WERI-Rb-1 (cell line): ENCODE measurements at regions not wholly inside any gene's neighbourhood (a gene's known extent, or its start where the extent isn't known, plus 50 kb on each side); places are given as distances from the start of the nearest gene placed in this dataset.

Experiments used
- DNase-seq: peaks from one replicate; pipeline ENCODE4 v3.0.0-alpha.2; 2020
- H3K27ac ChIP-seq: fragments of 250-450 bp; sonication (Bioruptor Pico); 2 replicates; pipeline ENCODE4 v1.5.1; 2020; ENCODE audit warnings: mild to moderate bottlenecking, moderate library complexity
- H3K27me3 ChIP-seq: fragments of 250-450 bp; sonication (Bioruptor Pico); 2 replicates; pipeline ENCODE4 v1.5.1; 2021; ENCODE audit warnings: mild to moderate bottlenecking, low read depth, moderate library complexity; ENCODE audit not compliant: insufficient read depth, severe bottlenecking
- H3K36me3 ChIP-seq: fragments of 250-450 bp; sonication (Bioruptor Pico); 2 replicates; pipeline ENCODE4 v1.5.1; 2020; ENCODE audit warnings: mild to moderate bottlenecking, moderate library complexity
- H3K4me3 ChIP-seq: 2 replicates; pipeline ENCODE4 v1.5.1; 2011; ENCODE audit warnings: low read depth, mild to moderate bottlenecking, control low read depth, low read length
- H3K9me3 ChIP-seq: fragments of 250-450 bp; sonication (Bioruptor Pico); 2 replicates; pipeline ENCODE4 v1.5.1; 2021; ENCODE audit warnings: mild to moderate bottlenecking, moderate library complexity; ENCODE audit not compliant: severe bottlenecking
- CTCF ChIP-seq: IDR thresholded peaks from 2 replicates; pipeline ENCODE4 v1.5.1; 2011; ENCODE audit warnings: low read depth, mild to moderate bottlenecking, control low read depth, inconsistent platforms, low read length

GRCh38 chr12:65556676-65557437 is 267.4 kb upstream of the HMGA2 start:
- DNase-seq, result peak; percentile 87
- TF ChIP-seq CTCF, result peak; percentile 83
- Histone ChIP-seq H3K4me3 (no peak overlapping the region), H3K27me3 (no peaks in the 10 kb centered on the region), H3K9me3 (peaks cover 12% of the 10 kb centered on the region), H3K27ac (peak overlapping the region; percentile 52), H3K36me3 (peaks cover 9% of the 10 kb centered on the region)

DNA sequence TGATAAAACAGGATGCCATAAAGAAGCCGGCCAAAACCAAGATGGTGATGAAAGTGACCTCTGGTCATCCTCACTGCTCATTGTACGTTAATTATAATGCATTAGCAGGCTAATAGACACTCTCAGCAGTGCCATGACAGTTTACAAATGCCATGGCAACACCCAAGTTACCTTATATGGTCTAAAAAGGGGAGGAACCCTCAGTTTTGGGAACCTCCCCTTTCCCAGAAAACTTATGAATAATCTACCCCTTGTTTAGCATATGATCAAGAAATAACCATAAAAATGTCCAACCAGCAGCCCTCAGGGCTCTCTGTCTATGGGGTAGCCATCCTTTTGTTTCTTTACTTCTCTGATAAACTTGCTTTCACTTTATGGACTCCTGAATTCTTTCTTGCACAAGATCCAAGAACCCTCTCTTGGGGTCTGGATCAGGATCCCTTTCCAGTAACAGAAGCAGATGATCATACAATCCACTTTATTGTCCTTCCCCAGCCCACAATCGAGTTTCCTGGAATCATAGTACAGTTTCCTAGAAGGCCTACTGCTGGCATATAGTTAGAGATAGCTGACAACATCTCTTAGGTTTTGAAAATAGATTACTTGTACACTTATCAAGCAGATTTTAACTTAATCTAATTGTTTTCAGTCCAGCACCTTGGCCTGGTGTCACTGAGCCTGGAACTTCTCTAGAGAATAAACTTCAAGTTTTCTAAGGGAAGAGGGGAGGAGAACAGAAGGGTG is 266.7 kb upstream of the HMGA2 start:
- TF ChIP-seq CTCF, result no peak
- DNase-seq, result no peak
- Histone ChIP-seq H3K9me3 (peaks cover 12% of the 10 kb centered on the region), H3K36me3 (peaks cover 9% of the 10 kb centered on the region), H3K27me3 (no peaks in the 10 kb centered on the region), H3K27ac (peak overlapping the region; percentile 52), H3K4me3 (no peak overlapping the region)

DNA sequence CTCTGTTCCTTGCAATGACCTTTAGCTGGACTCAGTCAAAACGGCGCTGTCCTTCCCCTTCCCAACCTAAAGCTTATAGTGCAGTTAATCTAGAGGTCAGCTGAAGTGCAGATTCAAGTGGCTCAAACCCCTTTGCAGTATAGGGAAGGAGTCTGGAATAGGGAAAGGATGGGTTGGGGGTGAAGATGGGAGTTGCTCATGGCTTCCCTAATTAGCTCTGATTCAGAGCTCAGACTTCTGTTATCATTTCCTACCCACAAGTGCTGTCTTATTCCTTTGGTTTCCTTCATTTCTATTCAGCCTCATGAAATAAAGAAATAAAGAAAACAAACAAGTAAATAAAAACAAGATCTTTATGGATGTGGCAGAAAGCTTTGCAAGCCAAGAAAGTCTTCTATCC is 264.0 kb upstream of the HMGA2 start:
- peaks cover 9% of the 10 kb centered on the region for H3K36me3 ChIP-seq
- no peak for TF ChIP-seq CTCF
- H3K4me3 ChIP-seq, result no peak overlapping the region
- no peak for DNase-seq
- no peaks in the 10 kb centered on the region for H3K27me3 ChIP-seq
- peaks cover 9% of the 10 kb centered on the region for H3K9me3 ChIP-seq
- H3K27ac ChIP-seq, result no peak overlapping the region

- Histone ChIP-seq H3K27me3 (no peaks in the 10 kb centered on the region), H3K9me3 (peaks cover 6% of the 10 kb centered on the region), H3K27ac (no peak overlapping the region), H3K36me3 (peaks cover 9% of the 10 kb centered on the region), H3K4me3 (no peak overlapping the region)
- DNase-seq, result no peak
- no peak for TF ChIP-seq CTCF
These were observed 262.4 kb upstream of the HMGA2 start for GRCh38 chr12:65561798-65562382.

DNA sequence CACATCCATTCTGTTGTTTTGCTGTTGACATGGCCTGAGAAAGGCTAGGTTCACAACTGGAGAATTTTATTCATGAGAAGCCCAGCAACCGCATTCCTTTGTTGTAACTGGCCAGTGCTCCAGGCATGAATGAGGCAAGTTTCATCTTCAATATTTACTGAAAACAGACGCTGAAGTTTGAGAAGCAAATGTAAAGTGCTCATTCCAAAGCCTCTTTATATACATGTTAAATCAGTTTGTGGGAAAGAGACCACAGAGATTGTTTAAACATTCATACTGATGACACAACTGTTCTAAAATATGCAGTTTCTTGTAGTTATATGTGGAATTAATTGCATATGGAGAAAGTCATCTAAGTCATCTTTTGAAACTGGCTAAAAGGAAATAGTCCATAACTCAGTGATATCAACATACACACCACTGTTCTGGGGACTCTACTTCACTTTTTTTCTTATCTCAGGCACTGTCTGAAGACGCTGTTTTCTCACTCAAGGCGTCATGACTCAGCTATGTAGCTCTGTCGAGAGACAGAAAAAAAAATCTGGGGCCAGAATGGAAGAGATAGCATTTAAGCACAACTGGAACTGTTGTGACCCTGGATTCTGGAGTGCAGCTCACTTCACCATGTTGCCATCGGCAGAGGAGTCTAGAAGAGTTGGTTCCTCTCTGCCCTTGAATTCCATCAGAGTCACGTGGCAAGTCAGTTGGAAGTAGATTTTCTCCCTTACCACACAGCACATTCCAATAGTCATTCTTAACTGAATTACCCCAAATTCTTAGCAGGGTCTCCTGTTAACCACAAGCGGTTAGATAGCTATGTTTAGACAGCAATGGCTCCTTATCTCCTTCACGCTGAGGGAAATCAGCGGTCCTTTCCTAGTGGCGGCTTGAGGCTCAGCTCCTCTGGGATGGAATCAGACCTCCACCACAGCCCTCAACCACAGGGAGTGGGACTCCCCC is 258.4 kb upstream of the HMGA2 start:
- no peak overlapping the region for H3K27ac ChIP-seq
- TF ChIP-seq CTCF, result no peak
- no peak overlapping the region for H3K4me3 ChIP-seq
- no peaks in the 10 kb centered on the region for H3K9me3 ChIP-seq
- no peaks in the 10 kb centered on the region for H3K36me3 ChIP-seq
- no peak for DNase-seq
- H3K27me3 ChIP-seq, result no peaks in the 10 kb centered on the region
